GOT3 (cell line): ENCODE measurements at regions not wholly inside any gene's neighbourhood (a gene's known extent, or its start where the extent isn't known, plus 50 kb on each side); places are given as distances from the start of the nearest gene placed in this dataset.
"Not testable (repeated sequence)": the region's sequence is repeated elsewhere in the genome, so short reads cannot be mapped to it uniquely, and the experiment has no call there.

Source experiments
- DNase-seq: peaks from one replicate; lab custom pipeline; 2025; ENCODE audit warnings: mixed read lengths; lab: John Stamatoyannopoulos, UW

DNA sequence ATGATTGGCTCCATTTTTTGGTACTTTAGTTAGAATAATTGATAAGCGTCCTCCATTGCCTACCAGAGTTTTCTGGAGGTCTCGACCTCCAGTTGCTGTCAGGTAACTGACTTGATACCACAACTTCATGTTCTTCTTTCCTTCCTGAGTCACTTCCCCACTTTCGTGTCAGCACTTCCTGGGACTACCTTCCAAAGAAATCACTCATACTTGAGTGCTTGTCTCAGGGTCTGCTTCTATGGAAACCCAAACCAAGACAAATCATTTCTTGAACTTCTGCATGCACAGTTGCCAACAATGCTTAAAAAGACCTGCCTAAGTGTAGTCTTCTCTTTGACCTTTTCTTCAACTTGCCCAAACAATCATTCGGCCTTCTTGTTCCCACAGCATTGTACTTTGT is 210.3 kb upstream of the ETAA1 start:
- DNase-seq = no peak

DNA sequence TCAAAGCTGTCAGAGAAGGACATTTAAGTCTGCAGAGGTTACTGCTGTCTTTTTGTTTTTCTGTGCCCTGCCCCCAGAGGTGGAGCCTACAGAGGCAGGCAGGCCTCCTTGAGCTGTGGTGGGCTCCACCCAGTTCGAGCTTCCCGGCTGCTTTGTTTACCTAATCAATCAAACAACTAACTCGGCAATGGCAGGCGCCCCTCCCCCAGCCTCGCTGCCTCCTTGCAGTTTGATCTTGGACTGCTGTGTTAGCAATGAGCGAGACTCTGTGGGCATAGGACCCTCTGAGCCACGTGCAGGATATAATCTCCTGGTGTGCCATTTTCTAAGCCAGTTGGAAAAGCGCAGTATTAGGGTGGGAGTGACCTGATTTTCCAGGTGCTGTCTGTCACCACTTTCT is 201.8 kb upstream of the ETAA1 start:
- not testable (repeated sequence) for DNase-seq

DNA sequence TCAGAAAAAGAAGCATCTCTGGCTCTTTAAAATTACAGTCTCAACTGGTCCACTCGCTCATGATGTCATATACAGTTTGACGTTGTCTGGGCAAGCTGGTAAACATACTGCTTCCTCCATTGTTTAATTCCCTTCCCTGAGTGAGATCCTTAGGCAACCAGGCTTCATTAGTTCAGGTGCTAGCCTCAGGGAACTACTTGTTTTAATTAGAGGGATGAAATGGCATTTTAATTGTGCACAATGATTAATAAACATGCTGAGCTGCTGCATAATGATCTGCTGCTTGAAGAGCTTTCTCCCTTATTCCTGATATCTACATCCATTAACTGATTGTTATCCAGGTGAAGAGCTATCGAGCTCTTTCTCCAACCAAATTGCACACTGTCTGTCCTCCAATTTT is 195.6 kb upstream of the ETAA1 start:
- no peak for DNase-seq

DNA sequence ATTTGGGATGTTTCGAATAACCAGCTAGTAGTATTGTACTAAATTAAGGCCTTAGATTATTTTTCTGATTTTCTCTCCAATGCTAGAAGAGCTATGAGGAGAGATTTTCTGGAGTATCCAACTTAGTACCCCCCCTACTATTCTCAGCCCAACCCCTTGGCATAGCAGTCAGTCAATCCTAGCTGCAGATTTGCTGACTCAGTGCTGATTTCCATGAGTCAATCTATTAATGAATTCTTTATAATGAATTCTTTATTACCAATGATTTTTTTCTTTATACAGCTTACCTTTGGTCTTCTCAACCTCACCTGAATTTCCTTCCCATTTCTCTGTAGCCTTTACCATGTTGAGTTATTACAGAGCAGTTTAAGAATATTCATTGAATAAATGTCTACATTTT is 192.8 kb upstream of the ETAA1 start:
- DNase-seq = no peak

DNA sequence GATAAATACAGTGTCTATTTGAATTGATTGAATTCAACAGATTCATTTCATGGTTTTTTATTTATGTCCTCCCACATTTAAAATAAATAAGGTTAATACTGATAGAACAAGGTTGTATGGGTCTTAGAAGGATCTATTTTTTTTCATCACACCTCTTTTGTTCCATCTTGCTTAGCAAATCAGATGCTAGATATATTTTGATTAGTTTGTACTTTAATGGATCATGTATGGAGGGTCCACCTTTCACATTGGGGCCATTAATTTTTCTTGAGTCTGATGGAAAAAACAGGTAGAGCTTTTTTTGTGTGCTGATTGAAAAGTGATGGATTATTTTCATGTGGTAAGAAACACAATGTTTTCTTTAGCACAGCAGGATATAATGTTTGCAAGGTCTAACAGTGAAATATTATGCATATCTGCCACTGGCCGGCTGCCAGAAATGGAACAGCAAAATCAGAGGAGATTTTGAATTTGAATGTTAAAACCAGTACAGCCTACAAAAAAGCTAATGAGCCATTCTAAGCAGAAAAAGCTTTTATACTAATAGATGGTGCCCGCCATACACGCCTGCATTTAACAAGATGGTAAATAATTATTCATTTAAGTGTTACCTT is 188.1 kb upstream of the ETAA1 start:
- DNase-seq = no peak

DNA sequence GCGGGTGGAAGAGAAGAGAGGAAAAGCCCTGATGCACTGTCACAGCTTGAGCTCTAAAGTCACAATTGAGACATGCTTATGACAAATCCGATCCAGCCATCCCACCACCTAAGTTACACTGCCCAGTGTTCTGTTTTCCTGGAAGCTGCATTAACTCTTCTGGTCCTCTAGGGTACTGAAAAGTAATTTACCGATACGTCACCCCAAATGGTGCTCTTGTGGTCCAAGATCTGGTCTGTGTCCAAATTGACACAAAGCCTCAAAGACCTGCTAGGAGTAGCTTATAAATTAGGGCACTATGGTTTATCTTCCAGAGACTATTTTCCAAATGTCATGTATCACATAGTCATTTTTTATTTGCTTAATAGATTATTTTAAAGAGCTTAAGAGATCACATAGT is 186.7 kb upstream of the ETAA1 start:
- no peak for DNase-seq

DNA sequence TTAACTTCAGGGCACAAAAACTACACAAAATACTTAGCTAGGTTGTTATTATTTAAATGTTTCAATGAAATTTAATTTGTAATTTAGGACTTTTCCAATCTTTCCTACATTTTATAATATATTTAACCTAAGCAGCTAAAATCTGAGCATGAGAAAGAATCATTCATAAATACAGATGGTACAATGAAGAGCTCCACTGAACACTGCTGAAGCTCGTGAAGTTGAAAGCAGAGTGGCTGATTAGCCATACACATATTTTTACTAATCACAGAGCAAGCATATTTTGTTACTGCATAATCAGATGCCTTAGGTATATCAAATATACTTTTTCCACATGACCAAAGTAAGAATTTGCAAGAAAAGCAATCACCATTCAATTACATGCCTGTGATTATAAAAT is 184.9 kb upstream of the ETAA1 start:
- no peak for DNase-seq

DNA sequence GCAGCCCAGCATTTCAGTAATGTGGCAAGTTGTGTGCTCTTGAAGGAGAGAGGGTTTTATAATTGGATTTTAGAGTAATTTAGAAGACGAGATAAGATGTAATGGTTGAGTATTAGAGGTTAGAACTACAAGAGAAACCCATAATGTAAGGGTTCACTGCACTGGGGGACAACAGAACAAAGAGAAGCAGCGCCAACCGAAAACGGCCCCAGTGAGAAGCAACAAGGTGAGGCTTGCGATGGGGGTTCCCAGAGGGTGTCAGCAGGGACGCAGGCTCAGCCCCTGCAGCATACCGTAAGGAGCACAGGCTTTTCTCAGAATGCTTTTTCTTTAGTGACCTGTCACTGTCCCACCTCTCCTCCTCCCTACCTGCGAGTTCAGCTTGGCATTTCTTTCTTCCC is 183.9 kb upstream of the ETAA1 start:
- DNase-seq = no peak

DNA sequence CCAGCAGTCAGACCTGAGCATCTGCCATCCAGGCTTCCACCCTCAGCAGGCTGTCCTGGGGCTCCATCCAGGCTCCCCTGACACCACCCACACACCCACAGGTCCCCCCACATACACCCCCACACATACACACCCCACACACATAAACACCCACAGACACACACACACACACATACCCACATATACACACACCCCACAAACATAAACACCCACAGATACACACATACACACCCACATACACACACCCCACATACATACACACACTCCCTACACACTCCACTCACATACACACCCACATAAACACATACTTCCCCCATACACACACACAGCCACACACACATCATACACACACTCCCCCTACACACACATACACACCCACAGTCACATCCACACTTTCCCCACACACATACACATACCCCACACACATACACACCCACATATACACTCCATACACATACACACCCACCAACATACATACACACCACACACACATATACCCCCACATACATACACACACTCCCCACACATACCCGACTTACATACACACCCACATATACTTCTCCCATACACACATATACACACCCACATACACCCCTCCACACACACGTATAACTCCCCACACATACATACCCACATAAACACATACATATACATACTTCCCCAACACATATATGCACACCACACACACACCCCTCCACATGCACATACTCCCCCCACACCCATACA is 183.3 kb upstream of the ETAA1 start:
- DNase-seq = no peak

DNA sequence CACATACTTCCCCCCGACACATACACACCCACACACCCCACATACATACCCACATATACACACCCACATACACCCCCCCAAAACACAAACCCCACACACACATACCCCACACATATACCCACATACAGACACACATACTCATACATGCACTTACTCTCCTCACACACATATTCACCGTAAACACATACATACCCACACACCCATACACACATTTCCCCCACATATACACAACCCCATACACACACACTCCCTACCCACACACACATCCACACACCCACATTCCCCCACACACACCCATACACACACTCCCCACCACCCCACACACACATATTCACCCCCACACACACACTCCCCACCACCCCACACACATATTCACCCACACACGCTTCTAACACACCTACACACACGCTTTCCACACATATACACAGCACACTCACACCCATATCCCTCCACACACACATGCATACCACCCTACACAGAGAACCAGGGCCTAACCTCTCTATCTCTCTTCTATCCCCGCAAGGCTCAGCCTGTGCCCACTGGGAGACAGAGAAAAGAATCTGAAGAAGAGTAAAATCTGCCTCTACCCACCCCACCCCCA is 182.4 kb upstream of the ETAA1 start:
- DNase-seq = no peak

DNA sequence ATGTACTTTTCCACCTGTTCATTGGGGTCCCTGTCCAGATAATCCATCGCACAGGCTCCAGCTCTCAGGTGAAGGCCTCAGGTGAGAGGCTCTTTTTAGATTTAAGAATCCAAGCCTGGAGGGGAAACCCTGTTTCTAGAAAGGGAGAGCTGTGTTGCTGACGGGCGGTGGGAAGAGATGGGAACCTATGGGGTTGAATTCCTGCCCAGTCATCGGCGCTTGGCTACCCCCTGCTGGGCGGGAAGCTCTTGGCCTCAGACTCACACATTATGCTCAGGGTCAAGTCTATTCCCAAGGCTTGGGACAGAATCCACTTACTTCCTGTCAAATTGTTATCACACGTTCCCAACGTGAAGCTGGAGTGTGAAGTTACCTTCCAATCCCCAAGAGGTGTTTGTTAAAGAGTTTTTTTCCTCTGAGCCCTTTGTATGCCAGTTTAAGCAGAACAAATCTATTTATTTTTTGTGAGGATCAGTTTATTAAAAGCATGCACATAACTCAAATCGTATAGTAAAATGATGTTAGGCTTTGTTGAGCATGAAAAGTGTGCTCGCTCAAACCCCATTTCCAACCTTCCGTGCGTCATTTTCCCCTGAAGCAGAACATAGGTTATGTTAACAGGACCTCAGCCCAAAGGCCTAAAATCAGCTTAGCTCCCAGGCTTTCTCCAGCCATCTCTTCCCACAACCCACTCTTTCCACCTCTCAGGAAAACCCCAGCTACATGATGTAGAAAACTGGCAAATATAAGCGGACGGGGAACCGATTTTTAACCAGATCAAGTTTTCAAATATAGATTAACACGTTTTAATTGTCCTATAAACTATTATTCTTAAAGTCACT is 181.7 kb upstream of the ETAA1 start:
- DNase-seq = no peak

DNA sequence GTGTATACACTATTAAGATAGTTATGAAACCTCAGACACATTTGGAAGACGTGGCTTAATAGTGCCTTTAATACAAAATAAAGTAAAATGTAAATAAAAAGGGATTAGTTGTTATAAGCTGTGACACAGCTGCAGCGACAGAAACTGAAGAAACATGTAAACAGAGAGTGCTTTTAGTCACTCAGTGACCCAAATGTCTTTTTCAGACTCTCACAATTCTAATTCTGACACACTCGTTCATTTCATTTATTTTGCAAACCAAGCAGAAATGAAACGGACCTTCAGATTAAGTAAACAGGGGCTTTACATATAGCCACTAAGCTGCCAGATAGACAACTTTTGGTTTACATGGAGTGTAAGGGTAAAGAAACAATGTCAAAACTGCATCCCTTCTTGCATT is 181.0 kb upstream of the ETAA1 start:
- DNase-seq = no peak

DNA sequence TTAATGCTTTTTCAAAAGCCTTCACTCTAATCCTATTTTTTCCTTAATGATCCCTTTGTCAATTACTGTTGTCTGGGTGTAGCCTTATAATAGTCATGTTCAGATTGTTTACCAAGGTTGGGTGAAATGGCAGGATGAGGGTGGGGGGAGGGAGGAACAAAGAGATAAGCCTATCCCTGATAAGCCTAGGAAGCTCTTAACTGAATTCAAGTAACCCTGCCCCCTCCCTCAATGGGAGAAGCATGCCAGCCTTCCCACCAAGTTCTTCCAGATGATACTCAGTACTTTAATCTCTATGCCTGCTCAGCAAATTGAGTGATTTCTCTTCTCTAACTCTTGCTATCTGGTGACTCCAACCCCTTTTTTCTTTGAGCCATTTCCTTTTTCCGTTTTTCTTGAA is 180.3 kb upstream of the ETAA1 start:
- DNase-seq = no peak

DNA sequence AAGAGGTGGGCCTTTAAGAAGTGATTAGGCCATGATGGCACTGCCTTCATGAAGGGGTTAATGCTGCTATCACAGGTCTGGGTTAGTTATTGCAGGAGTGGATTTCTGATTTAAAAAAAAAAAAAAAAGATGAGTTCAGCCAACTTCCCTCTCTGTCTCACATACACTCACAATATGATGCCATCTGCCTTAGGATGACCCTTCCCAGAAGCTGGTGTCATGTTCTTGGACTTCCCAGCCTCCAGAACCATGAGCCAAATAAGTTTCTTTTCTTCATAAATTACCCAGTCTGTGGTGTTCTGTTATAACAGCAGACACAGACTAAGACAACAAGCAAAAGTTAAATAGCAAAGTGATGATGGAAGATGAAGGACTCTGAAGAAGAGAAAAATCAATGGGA is 179.7 kb upstream of the ETAA1 start:
- no peak for DNase-seq

DNA sequence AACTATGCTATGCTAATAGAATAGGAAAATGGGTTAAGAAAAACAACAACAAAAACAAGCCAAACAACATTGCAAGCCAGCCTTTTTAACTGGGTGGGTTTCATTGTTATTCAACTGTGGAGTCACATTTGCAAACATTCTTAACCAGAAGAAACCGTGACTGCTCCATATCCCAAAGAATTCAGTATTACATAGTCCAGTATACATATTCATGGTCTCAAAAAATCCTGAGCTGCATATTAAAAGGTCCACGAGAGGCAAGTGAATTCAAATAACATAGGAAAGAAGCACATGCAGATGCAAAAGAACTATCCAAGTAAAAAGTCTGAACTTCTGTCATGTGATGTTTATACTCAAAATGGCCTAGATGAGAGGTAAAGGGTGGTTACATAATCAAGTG is 179.1 kb upstream of the ETAA1 start:
- no peak for DNase-seq

DNA sequence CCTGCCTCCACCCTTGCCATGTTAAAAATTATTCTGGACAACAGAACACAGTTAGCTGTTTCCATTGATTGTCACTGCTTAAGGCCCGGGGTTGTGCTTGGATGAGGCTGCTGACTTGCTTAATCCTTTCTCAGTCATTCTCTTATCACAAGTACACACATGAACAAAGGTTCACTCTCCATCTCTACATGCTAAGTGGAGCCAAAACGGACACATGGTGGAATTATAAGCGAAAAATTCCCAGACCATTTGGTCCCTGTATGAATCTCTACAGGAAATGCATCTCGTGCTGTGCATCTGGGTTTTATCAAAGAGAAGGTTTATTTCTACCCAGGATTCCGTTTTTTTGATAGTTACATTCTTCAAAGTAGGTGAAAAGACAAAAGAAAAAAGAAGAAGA is 177.5 kb upstream of the ETAA1 start:
- no peak for DNase-seq

DNA sequence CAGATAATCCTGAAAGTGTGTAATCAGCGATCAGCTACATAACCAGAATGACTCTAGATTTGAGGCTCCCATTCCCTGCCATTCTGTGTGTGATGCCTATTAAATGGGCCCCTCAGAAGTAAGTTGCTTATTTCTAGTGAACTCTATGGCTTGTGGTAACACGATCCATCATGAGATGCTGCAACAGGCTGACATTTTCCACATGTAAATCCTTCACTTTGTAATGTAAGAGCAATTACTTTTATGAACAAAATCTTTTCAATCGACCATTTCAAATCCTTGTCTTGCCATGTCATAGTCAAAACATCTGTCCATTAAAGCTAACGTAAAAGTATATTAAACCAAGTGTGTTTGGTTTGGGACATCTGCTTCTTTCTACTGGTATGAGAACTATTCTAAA is 175.9 kb upstream of the ETAA1 start:
- no peak for DNase-seq

DNA sequence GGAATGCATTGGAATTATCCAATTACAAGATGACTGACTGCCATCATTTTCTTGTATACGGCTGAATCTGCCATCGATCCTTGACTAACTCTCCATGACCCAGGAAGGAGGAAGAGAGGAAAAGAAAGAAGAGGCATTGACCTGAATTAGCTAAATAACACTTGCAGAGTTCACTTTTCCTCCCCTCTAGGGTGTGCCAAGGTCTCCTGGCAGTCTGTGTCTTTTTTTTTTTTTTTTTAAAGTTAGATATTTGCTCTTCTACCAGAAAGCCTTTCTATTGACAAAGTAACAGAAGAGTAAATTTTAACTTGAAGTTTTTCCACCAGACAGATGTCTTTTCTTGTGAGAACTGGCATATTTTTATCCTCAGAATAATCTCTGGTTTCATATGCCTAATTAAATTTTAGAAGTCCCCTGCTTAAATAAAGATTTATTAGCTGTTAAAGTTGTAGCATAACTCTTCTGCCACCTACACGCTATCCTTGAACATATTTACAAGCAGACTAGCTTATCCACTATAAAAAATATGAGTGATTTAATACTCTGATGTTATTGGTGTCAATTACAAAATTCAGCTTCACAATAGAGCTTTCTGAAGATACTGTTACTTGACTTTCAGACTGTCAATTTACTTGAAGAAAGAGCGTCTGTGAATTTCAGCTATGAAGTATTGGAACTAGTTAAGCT is 171.7 kb upstream of the ETAA1 start:
- DNase-seq = no peak

DNA sequence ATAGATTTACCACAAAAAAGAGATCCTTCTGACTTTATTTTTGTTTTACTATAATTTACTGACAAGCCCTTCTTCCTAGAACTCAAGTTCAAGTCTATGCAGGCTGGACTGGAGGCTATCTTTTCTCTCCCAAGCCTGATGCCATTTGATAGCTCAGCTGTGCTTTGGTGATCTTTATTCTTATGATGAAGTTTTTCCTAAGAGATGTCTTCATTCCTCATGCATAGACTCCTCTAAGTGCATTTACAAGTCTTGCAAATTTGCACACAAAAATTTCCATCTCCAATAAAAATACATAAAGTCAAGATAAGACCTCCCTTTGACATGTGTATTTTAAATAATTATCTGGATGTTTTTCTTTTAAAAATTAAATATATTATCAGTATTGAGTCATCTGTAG is 167.4 kb upstream of the ETAA1 start:
- no peak for DNase-seq

DNA sequence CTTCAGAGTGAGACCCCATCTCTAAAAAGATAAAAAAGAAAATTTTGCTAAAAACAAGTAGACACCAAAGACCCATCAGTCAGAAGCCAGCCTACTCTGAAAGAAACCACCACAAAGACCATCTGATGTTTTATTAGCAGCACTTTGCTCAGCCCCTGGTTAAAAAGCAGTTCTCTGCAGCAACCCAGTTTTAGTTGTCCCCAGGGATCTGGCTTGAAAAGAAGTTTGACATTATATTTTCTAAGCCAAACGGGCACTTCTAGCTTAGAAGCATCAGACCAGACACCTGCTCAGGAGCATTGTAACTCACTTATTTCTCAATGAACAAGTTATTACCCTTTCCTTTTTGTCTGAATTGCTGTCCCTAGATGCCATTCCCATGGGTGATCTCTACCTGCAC is 164.2 kb upstream of the ETAA1 start:
- no peak for DNase-seq

DNA sequence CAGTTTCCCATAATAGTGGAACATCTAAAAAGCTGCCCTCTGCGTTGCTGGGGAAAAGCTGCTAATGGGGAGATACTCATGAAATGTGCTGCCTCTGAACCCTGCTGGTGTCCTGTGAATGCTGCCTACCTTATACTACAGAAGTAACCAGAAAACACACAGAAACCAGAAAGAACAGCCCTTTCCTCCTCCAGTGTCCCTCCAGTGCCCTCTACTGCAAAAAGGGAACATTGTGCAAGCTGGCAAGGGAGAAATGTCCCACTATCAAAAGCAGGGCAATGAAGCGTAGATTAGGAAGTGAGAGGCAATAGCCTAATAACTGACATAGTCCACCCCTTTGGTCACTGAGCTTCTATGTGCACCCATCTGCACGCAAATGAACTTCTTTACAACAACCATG is 162.7 kb upstream of the ETAA1 start:
- DNase-seq = no peak

DNA sequence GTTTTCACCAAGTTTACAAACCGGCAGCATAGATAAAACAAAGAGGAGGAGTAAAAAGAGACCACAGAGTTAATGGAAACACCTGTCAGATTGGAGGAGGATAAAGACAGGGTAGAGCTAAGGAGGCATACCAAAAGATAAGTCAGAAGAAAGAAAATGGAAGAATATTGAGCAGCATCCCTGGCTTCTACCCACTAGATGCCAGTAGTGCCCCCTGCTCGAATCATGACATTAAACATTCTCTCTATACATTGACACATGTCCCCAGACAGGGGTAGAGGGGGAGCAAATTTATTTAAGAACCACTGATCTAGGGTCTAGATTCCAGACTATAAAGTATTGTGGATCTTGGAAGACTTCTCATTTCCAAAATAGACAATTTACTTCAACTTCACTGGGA is 159.8 kb upstream of the ETAA1 start:
- no peak for DNase-seq
